ENCODE measurements at regions not wholly inside any gene's neighbourhood (a gene's known extent, or its start where the extent isn't known, plus 50 kb on each side); places are given as distances from the start of the nearest gene placed in this dataset.

GRCh38 chr9:79013715-79014610, 557.8 kb upstream of the TLE4 start:
- H3K9ac ChIP-seq (replicated peaks; ENCODE audit: extremely low read depth, insufficient read depth, low read length), result peak overlapping the region; percentile 40
- BruUV-seq (replicated peaks), result TSS peak; percentile 2
- no peaks in the 10 kb centered on the region for H3K36me3 ChIP-seq (ENCODE audit: control insufficient read depth in 2 of 2, extremely low read depth in 1 of 2, insufficient read depth in 2 of 2, low read length in 2 of 2)
- dilution Hi-C loops (cut with MboI; ENCODE audit: extremely low pct_ligation_motif_present, low sequenced_read_pairs) (no loop called here), intact Hi-C loops (cut with micrococcal nuclease) (loop anchor here (1.0 to 5.0 kb wide), 9 partner anchors 9 to 668 kb away; partner anchors contain the start of gene TLE4)
- ChIA-PET POLR2A (interaction anchor here (0.6 to 1.7 kb wide), 2 partner anchors 9 to 20 kb away, joined by 5 read pairs; no protein-coding TSS in a partner anchor), CTCF (interaction anchor here (0.7 to 1.5 kb wide), 7 partner anchors 9 to 120 kb away, joined by 3 to 7 read pairs (median 4); no protein-coding TSS in a partner anchor)
- no peak overlapping the region for H2AFZ ChIP-seq (ENCODE audit: low read depth, low read length)
- peaks cover 45% of the 10 kb centered on the region for H3K4me1 ChIP-seq (ENCODE audit: control insufficient read depth, extremely low read depth, insufficient read depth, low read length)
- FAIRE-seq, result peak; percentile 95
- H3K9me3 ChIP-seq (replicated peaks; ENCODE audit: control insufficient read depth, insufficient read depth, low read length), result no peaks in the 10 kb centered on the region
- peak; percentile 68 for TF ChIP-seq JUN (IDR thresholded peaks at IDR 0.05; ENCODE audit: borderline replicate concordance, insufficient read depth, insufficient read length, low read depth)
- TF ChIP-seq POLR2A (IDR thresholded peaks at IDR 0.05; ENCODE audit: low read depth, low read length), result peak; percentile 73
- no peak for TF ChIP-seq EZH2 (IDR thresholded peaks at IDR 0.05; ENCODE audit: borderline replicate concordance, low read depth, low read length, severe bottlenecking)
- TF ChIP-seq GATA2 (IDR thresholded peaks at IDR 0.05; ENCODE audit: insufficient read depth, insufficient read length, low read depth, low read length), result peak; percentile 95
- peak; percentile 45 for TF ChIP-seq FOS (IDR thresholded peaks at IDR 0.05; ENCODE audit: borderline replicate concordance, insufficient read depth, low read length)
- peak; percentile 81 for TF ChIP-seq POLR2AphosphoS5 (IDR thresholded peaks at IDR 0.05; ENCODE audit: insufficient read depth, low read depth, low read length)
- no peak for TF ChIP-seq MYC (IDR thresholded peaks at IDR 0.05; ENCODE audit: low read depth, low read length)
- no peaks in the 10 kb centered on the region for H3K27me3 ChIP-seq (ENCODE audit: control insufficient read depth in 2 of 2, insufficient read depth in 2 of 2, low read length in 2 of 2)
- H3K4me3 ChIP-seq (replicated peaks in 1 of 3; ENCODE audit: insufficient read depth in 1 of 3, low read depth in 1 of 3, low read length in 3 of 3), result peak overlapping the region in 1 of 3 experiments; percentile 15
- peak overlapping the region; percentile 67 for H3K4me2 ChIP-seq (ENCODE audit: insufficient read depth, low read length)
- H3K79me2 ChIP-seq (ENCODE audit: control insufficient read depth, insufficient read depth, low read length), result no peaks in the 10 kb centered on the region
- H3K27ac ChIP-seq (ENCODE audit: insufficient read depth, low read depth, low read length), result peak overlapping the region; percentile 98
- peak; percentile 77 for DNase-seq (ENCODE audit: low read depth, low spot score)
- H4K20me1 ChIP-seq (replicated peaks; ENCODE audit: control insufficient read depth, extremely low read depth, insufficient read depth, low read length), result no peaks in the 10 kb centered on the region
- no peaks in the 10 kb centered on the region for H3K9me1 ChIP-seq (replicated peaks; ENCODE audit: control insufficient read depth, extremely low read depth, insufficient read depth, low read length)
